SK-N-MC (cell line): ENCODE measurements at regions not wholly inside any gene's neighbourhood (a gene's known extent, or its start where the extent isn't known, plus 50 kb on each side); places are given as distances from the start of the nearest gene placed in this dataset.

Experiments
- EZH2 ChIP-seq: fragments of 200-600 bp; sonication (generic); IDR thresholded peaks from one replicate; pipeline ENCODE4 v1.6.1; 2017; ENCODE audit warnings: antibody characterized with exemption
- FOXP2 ChIP-seq: optimal IDR thresholded peaks from 2 replicates; pipeline ENCODE3; 2011; ENCODE audit warnings: mild to moderate bottlenecking, moderate library complexity; ENCODE audit not compliant: insufficient read depth; ENCODE audit errors: extremely low read length, control extremely low read depth
- POLR2AphosphoS5 ChIP-seq: IDR thresholded peaks from 2 replicates; pipeline ENCODE4 v1.6.1; 2012; ENCODE audit warnings: mild to moderate bottlenecking, low read depth, low read length, borderline replicate concordance

GRCh38 chr3:105096071-105096470, 270.6 kb upstream of the ALCAM start:
- no peak for TF ChIP-seq POLR2AphosphoS5
- TF ChIP-seq EZH2: no peak
- no peak for TF ChIP-seq FOXP2
